BLaER1 (cell line): ENCODE measurements at regions not wholly inside any gene's neighbourhood (a gene's known extent, or its start where the extent isn't known, plus 50 kb on each side); places are given as distances from the start of the nearest gene placed in this dataset.

Experiments used
- H3K27ac ChIP-seq: shearing (Covaris generic); formaldehyde crosslinking; 2 replicates; pipeline ENCODE4 v1.8.1; 2022
- H3K27me3 ChIP-seq: shearing (Covaris generic); formaldehyde crosslinking; 2 replicates; pipeline ENCODE4 v1.8.1; 2022
- H3K36me3 ChIP-seq: shearing (Covaris generic); formaldehyde crosslinking; 2 replicates; pipeline ENCODE4 v1.8.1; 2022
- H3K4me1 ChIP-seq: shearing (Covaris generic); formaldehyde crosslinking; 2 replicates; pipeline ENCODE4 v1.8.1; 2022
- H3K4me2 ChIP-seq: shearing (Covaris generic); formaldehyde crosslinking; 2 replicates; pipeline ENCODE4 v1.8.1; 2022
- H3K4me3 ChIP-seq: shearing (Covaris generic); formaldehyde crosslinking; 2 replicates; pipeline ENCODE4 v1.8.1; 2022
- H3K9ac ChIP-seq: shearing (Covaris generic); formaldehyde crosslinking; 2 replicates; pipeline ENCODE4 v1.8.1; 2022
- H3K9me3 ChIP-seq: shearing (Covaris generic); formaldehyde crosslinking; 2 replicates; pipeline ENCODE4 v1.8.1; 2022
- H4K20me1 ChIP-seq: shearing (Covaris generic); formaldehyde crosslinking; 2 replicates; pipeline ENCODE4 v1.8.1; 2022
- Cebpa-rat ChIP-seq: shearing (Covaris generic); IDR thresholded peaks from 2 replicates; pipeline ENCODE4 v1.8.1; 2022

DNA sequence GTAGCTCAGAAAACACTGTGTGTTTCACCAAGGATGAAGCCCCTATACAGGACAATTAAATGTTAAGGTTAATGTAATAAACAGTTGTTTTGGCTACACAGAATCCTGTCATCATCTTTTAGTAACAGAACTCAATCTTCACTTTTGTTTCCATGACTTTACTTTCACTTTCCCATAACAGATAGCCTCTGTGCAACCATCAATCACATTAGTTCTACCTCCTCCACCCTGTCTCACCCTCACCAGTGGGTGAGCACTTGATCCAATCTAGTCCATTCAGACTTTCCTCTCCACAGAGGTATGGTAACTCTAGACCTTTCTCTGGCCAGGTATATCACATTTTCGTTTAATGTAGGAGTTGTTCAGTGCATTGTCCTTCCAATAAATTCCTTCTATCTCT, 1018.5 kb downstream of the ADGRL2 start:
- no peak for TF ChIP-seq Cebpa-rat
- H3K36me3 ChIP-seq, result no peaks in the 10 kb centered on the region
- H3K4me1 ChIP-seq, result no peaks in the 10 kb centered on the region
- peak overlapping the region; percentile 15; the same call in 1 of the 2 replicates for H3K4me2 ChIP-seq
- H3K27me3 ChIP-seq, result no peaks in the 10 kb centered on the region
- no peaks in the 10 kb centered on the region for H3K9me3 ChIP-seq
- no peaks in the 10 kb centered on the region for H4K20me1 ChIP-seq
- H3K27ac ChIP-seq, result no peak overlapping the region
- no peak overlapping the region for H3K4me3 ChIP-seq
- H3K9ac ChIP-seq, result no peak overlapping the region

DNA sequence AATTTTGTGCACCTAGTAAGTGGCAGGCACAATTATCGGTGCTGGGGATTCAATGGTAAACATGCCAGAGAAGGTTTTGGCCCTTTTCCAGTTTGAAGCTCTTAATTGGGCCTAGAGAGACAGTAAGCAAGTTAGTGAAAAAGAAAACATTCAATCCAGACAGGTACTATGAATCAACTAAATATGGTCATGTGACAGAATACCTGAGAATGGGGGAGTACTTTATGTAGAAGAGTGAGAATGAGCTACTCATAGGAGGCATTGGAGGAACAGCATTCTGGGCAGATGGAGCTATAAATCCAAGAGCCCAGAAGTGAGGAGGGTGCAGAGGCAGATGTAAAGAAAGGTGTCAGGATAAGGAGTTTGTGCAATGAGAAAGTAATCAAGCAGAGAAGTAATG, 1017.9 kb downstream of the ADGRL2 start:
- Histone ChIP-seq H3K9ac (no peak overlapping the region), H3K4me2 (no peak overlapping the region), H3K9me3 (no peaks in the 10 kb centered on the region), H3K27ac (no peak overlapping the region), H3K27me3 (no peaks in the 10 kb centered on the region), H4K20me1 (no peaks in the 10 kb centered on the region), H3K4me1 (no peaks in the 10 kb centered on the region), H3K4me3 (no peak overlapping the region), H3K36me3 (no peaks in the 10 kb centered on the region)
- no peak for TF ChIP-seq Cebpa-rat

DNA sequence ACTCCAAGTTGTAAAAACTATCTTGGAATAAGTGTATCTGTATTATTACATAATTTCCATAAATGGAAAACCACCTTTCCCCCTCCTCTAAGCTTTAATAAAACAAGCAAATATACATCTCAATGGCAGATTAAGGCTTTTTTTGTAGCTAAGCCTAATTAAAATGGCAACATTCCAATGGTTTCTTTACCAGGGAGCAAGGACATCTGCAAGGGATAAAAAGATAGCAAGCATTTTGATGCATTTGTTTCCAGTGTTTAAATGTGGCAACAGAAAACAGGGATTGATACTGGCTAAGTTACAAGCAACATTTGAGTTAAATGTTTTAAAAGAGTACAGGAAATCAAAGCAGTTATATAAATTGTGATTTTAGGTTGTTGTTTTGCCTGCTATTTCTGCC, 1012.7 kb downstream of the ADGRL2 start:
- no peak for TF ChIP-seq Cebpa-rat
- no peaks in the 10 kb centered on the region for H3K36me3 ChIP-seq
- H3K9me3 ChIP-seq, result no peaks in the 10 kb centered on the region
- no peaks in the 10 kb centered on the region for H3K27me3 ChIP-seq
- H3K27ac ChIP-seq, result no peak overlapping the region
- H4K20me1 ChIP-seq, result no peaks in the 10 kb centered on the region
- H3K4me2 ChIP-seq, result no peak overlapping the region
- no peaks in the 10 kb centered on the region for H3K4me1 ChIP-seq
- H3K4me3 ChIP-seq, result no peak overlapping the region
- H3K9ac ChIP-seq, result no peak overlapping the region

DNA sequence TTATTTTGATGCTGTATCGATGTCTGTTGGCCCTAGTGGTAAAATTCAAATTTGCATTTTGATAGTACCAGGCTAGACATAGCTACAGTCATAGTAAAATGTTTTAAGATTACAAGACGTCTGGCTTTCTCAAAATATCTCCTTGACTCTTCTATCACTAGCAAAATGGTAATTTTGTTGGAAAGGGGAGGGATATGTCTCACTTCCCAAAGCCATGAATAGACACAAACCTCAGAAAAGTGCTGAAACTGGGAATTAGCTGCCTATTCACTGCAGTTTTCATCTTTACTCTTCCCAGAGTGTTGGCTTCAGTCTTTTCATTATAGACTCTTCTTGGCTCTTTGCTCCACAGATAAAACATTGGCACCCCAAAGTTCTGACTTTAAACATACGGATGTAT, 1009.9 kb downstream of the ADGRL2 start:
- H3K4me2 ChIP-seq, result no peak overlapping the region
- no peak overlapping the region for H3K4me3 ChIP-seq
- H4K20me1 ChIP-seq, result no peaks in the 10 kb centered on the region
- no peak overlapping the region for H3K27ac ChIP-seq
- H3K9me3 ChIP-seq, result no peaks in the 10 kb centered on the region
- H3K36me3 ChIP-seq, result no peaks in the 10 kb centered on the region
- H3K27me3 ChIP-seq, result no peaks in the 10 kb centered on the region
- H3K9ac ChIP-seq, result no peak overlapping the region
- no peaks in the 10 kb centered on the region for H3K4me1 ChIP-seq
- TF ChIP-seq Cebpa-rat, result no peak

DNA sequence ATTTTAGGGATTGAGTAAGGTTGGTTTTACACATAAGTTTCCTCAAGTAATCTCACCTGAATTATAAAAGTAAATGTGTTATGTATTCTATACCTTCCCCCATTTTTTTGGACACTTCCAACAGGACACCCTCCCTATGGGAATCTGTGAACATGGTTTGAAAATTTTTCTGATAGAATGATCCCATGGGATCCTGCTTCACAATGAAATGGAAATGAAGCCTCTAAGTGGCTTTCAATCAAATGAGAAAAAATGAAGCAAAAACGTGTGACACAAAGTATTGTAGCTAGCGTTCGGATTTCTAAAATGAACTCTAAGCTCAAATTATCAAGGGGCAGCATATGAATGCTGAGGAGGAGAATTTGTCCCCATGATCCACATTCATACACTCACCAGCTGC, 1006.8 kb downstream of the ADGRL2 start:
- no peaks in the 10 kb centered on the region for H3K36me3 ChIP-seq
- H3K27me3 ChIP-seq, result no peaks in the 10 kb centered on the region
- H3K4me2 ChIP-seq, result no peak overlapping the region
- H4K20me1 ChIP-seq, result no peaks in the 10 kb centered on the region
- no peak for TF ChIP-seq Cebpa-rat
- H3K4me1 ChIP-seq, result no peaks in the 10 kb centered on the region
- H3K9me3 ChIP-seq, result no peaks in the 10 kb centered on the region
- no peak overlapping the region for H3K9ac ChIP-seq
- H3K4me3 ChIP-seq, result no peak overlapping the region
- H3K27ac ChIP-seq, result no peak overlapping the region

DNA sequence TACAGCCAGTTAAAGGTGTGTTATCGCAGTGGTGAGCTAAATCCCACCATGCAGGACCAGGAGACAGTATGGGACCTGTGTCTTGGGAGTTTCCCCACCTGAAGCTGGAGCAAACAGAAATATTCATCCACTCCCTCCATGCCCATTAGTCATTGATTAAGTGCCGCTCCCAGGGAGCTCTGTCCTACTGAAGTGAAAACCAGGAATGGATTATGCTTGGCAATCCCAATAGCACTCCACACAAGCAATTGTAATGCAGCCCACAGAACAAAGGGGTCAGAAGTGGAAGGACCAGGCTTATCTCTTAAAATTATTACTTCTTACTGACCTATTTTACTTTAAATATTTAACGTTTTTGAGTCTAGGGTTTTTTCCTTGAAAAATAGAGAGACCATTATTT, 1005.4 kb downstream of the ADGRL2 start:
- Histone ChIP-seq H3K9ac (no peak overlapping the region), H3K9me3 (no peaks in the 10 kb centered on the region)
- no peak for TF ChIP-seq Cebpa-rat

DNA sequence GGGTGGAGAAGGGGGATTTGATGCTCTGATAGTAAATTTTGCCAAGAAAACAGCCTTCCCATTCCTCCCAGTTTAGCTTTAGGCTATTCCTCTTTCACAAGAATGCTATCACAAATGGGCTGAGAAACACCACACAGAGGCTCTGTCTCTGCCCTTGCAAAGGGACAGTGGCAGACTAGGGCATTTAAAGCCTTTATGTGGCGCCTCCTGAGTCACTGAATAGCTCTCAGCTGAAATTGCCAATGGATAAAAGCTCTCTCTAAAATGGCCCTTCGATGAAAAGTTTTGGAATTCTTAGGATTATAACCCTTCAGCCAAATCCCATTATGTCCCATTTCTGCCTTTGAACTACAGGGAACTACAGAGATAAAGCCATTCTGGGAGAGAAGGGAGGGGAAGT, 1000.4 kb downstream of the ADGRL2 start:
- no peak for TF ChIP-seq Cebpa-rat
- H3K9me3 ChIP-seq, result peaks cover 7% of the 10 kb centered on the region; the same call in 1 of the 2 replicates
- no peaks in the 10 kb centered on the region for H4K20me1 ChIP-seq
- H3K9ac ChIP-seq, result no peak overlapping the region
- no peak overlapping the region for H3K4me3 ChIP-seq
- H3K4me1 ChIP-seq, result no peaks in the 10 kb centered on the region
- H3K27ac ChIP-seq, result no peak overlapping the region
- H3K4me2 ChIP-seq, result no peak overlapping the region
- no peaks in the 10 kb centered on the region for H3K27me3 ChIP-seq
- no peaks in the 10 kb centered on the region for H3K36me3 ChIP-seq

More for the DNA sequence above, 1005.4 kb downstream of the ADGRL2 start:
- no peak overlapping the region for H3K4me2 ChIP-seq
- no peaks in the 10 kb centered on the region for H3K27me3 ChIP-seq
- no peak overlapping the region for H3K27ac ChIP-seq
- no peaks in the 10 kb centered on the region for H3K4me1 ChIP-seq
- no peak overlapping the region for H3K4me3 ChIP-seq
- no peaks in the 10 kb centered on the region for H4K20me1 ChIP-seq
- H3K36me3 ChIP-seq, result no peaks in the 10 kb centered on the region

DNA sequence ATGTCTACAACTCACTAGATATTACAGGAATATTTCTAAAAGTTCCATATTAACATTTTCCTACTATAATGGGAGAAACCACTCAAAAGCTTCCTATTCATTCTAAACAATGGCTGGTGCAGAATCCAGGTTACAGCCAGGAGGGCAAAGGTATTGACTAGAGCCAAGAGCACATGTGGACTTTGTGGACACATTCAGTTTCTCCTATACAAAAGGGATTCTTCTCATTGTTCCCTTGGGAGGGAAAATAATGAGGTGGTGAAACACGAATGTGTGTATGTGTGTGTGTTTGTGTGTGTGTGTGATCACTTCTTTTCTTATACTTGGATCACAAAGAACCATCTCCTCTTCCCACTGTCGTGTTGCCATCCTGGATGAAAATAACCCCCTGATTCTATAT, 1000.0 kb downstream of the ADGRL2 start:
- no peak overlapping the region for H3K4me2 ChIP-seq
- no peak overlapping the region for H3K4me3 ChIP-seq

DNA sequence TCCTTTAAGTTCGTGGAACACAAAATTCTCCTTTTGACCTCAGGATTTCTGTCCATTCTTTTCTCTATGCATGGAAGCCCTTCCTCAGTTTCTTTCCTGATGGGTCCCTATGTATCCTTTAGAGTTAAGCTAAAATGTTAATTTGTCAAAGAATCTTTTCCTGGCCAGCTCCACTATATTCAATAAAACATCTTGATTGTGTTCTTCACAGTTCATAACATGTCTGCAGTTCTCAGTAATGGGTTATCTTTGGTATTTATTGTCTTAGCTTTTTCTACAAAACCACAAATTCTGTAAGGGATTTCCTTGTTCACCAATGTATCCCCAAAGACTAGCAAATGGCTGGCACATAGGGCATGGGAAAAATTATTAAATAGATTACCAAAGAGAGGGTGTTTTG, 998.5 kb downstream of the ADGRL2 start:
- no peaks in the 10 kb centered on the region for H3K36me3 ChIP-seq
- H4K20me1 ChIP-seq, result no peaks in the 10 kb centered on the region
- H3K27ac ChIP-seq, result no peak overlapping the region
- H3K27me3 ChIP-seq, result no peaks in the 10 kb centered on the region
- H3K4me1 ChIP-seq, result peaks cover 16% of the 10 kb centered on the region
- no peak overlapping the region for H3K4me2 ChIP-seq
- no peak for TF ChIP-seq Cebpa-rat
- H3K9me3 ChIP-seq, result peaks cover 7% of the 10 kb centered on the region; the same call in 1 of the 2 replicates
- H3K4me3 ChIP-seq, result no peak overlapping the region
- H3K9ac ChIP-seq, result no peak overlapping the region

More for the DNA sequence above, 1000.0 kb downstream of the ADGRL2 start:
- no peak for TF ChIP-seq Cebpa-rat
- Histone ChIP-seq H3K9ac (no peak overlapping the region), H3K4me1 (peaks cover 4% of the 10 kb centered on the region), H3K27ac (no peak overlapping the region), H3K27me3 (no peaks in the 10 kb centered on the region), H3K9me3 (peaks cover 7% of the 10 kb centered on the region; the same call in 1 of the 2 replicates), H3K36me3 (no peaks in the 10 kb centered on the region), H4K20me1 (no peaks in the 10 kb centered on the region)

DNA sequence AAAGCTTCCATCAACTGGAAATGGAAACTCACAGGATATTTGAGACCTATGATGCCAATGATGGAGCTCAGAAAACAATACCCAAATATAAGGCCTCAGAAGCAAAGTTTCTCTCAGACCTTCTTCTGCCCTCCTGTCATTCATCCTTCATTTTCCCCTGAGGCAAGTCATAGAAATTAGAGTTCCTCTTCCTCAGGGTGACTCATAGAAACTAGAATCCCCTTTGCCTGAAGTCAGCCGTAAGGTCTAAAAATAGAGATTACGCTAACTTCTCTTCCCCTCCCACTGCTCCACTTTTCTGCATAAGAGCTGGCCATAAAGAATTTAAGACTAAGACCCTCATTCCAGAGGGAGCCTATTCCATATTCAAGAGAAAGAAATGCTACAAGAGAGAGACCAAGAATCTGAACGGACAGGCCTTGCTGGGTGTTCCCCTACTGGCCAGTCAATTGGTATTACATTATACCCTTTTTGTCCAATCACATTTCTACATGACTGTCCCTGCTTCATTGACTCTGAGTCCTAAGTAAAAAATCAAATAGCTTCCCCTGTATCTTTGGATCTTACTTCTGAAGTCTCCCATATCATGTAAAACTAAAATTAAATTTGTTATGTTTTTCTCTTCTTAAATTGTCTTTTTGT, 994.9 kb downstream of the ADGRL2 start:
- no peaks in the 10 kb centered on the region for H3K36me3 ChIP-seq
- no peak for TF ChIP-seq Cebpa-rat
- H3K9me3 ChIP-seq, result peaks cover 19% of the 10 kb centered on the region
- no peak overlapping the region for H3K4me3 ChIP-seq
- H3K27ac ChIP-seq, result no peak overlapping the region
- no peak overlapping the region for H3K9ac ChIP-seq
- peaks cover 16% of the 10 kb centered on the region for H3K4me1 ChIP-seq
- no peaks in the 10 kb centered on the region for H3K27me3 ChIP-seq
- no peaks in the 10 kb centered on the region for H4K20me1 ChIP-seq
- H3K4me2 ChIP-seq, result peak overlapping the region; percentile 5

DNA sequence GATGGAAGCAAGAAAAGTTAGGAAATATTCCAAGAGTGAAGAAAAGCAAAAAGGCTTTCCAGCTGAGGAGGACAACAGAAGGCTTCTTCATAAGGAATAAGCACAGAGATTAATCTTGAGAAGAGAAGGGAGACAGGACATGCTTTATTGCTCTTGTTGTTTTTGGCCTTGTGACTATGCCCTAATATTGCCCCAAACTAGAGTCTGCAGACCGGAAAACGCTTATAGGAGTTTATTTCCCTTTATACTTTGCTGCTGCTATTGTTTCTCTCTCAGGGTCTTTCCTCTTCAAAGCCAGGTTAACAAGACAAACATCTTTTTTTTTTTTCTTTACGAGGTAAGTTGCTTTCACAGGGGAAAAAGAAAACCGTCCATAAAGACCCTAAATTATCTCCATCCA, 991.4 kb downstream of the ADGRL2 start:
- peaks cover 19% of the 10 kb centered on the region for H3K9me3 ChIP-seq
- TF ChIP-seq Cebpa-rat, result no peak
- H3K4me2 ChIP-seq, result no peak overlapping the region
- H3K4me3 ChIP-seq, result no peak overlapping the region
- H3K27me3 ChIP-seq, result no peaks in the 10 kb centered on the region
- H3K27ac ChIP-seq, result no peak overlapping the region
- peaks cover 16% of the 10 kb centered on the region for H3K4me1 ChIP-seq
- no peaks in the 10 kb centered on the region for H3K36me3 ChIP-seq
- no peaks in the 10 kb centered on the region for H4K20me1 ChIP-seq
- H3K9ac ChIP-seq, result no peak overlapping the region
